ENCODE measurements at regions not wholly inside any gene's neighbourhood (a gene's known extent, or its start where the extent isn't known, plus 50 kb on each side); places are given as distances from the start of the nearest gene placed in this dataset.
"Not testable (repeated sequence)": the region's sequence is repeated elsewhere in the genome, so short reads cannot be mapped to it uniquely, and the experiment has no call there.

GRCh38 chrX:80572636-80573035 lies 152.4 kb downstream of the TENT5D start:
- no peak for TF ChIP-seq CTCF (conservative IDR thresholded peaks at IDR 0.05; ENCODE audit: low read depth, low read length)

DNA sequence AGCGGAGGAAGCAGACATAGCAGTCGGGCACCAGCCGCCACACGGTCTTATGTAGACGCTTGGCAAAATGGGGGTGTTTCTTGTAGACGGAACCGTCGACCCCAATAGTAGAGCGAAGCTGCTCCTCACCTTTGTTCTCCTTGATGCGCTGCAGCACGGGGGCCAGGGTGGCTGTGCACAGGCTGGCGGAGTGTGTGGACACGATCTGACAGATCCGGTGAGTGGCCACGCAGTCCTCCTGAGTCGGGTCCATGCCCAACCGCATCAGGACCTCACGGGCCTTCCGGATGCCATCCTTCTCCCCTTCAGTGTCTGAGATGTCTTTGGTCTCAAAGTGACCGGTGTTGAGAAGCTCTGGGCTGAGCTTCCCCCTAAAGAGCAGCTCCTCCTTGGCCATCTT lies 153.0 kb downstream of the TENT5D start:
- no peak for DNase-seq (ENCODE audit: low read depth)
- no peak overlapping the region for H3K4me3 ChIP-seq (ENCODE audit: low read length)
- no peak for TF ChIP-seq CTCF (conservative IDR thresholded peaks at IDR 0.05; ENCODE audit: low read depth, low read length)

More at GRCh38 chrX:80572636-80573035, 152.4 kb downstream of the TENT5D start:
- no peak overlapping the region for H3K4me3 ChIP-seq (ENCODE audit: low read length)
- no peak for DNase-seq (ENCODE audit: low read depth)

GRCh38 chrX:80574486-80575086 lies 154.3 kb downstream of the TENT5D start:
- H3K4me3 ChIP-seq (ENCODE audit: low read length); DNase-seq (ENCODE audit: low read depth): not testable (repeated sequence)

- no peak for DNase-seq (ENCODE audit: low read depth)
- H3K4me3 ChIP-seq (ENCODE audit: low read length): no peak overlapping the region
- TF ChIP-seq CTCF (conservative IDR thresholded peaks at IDR 0.05; ENCODE audit: low read depth, low read length): no peak
Measured at GRCh38 chrX:80576267-80576666, 156.0 kb downstream of the TENT5D start.

GRCh38 chrX:80576806-80577533 lies 156.7 kb downstream of the TENT5D start:
- TF ChIP-seq CTCF (conservative IDR thresholded peaks at IDR 0.05; ENCODE audit: low read depth, low read length): no peak
- no peak for DNase-seq (ENCODE audit: low read depth)
- no peak overlapping the region for H3K4me3 ChIP-seq (ENCODE audit: low read length)

- H3K4me3 ChIP-seq (ENCODE audit: low read length): no peak overlapping the region
- DNase-seq (ENCODE audit: low read depth): no peak
- peak; percentile 44 for TF ChIP-seq CTCF (conservative IDR thresholded peaks at IDR 0.05; ENCODE audit: low read depth, low read length)
Measured at GRCh38 chrX:80578517-80579105, 158.4 kb downstream of the TENT5D start.

GRCh38 chrX:80590992-80591391 lies 170.7 kb downstream of the TENT5D start:
- not testable (repeated sequence) for DNase-seq (ENCODE audit: low read depth); H3K4me3 ChIP-seq (ENCODE audit: low read length)
